Right cardiac atrium (tissue), 5 donors: ENCODE measurements at regions not wholly inside any gene's neighbourhood (a gene's known extent, or its start where the extent isn't known, plus 50 kb on each side); places are given as distances from the start of the nearest gene placed in this dataset.
"Not testable (repeated sequence)": the region's sequence is repeated elsewhere in the genome, so short reads cannot be mapped to it uniquely, and the experiment has no call there.

Source experiments
- ATAC-seq, 2 donors: fragments of 200-7000 bp; cut with Tn5 transposase; one replicate each; pipeline versions ENCODE4 v1.8.0 to v1.9.1; 2020; ENCODE audit warnings: moderate library complexity in 2 of 2, mild to moderate bottlenecking in 1 of 2
- DNase-seq, 3 donors: peaks; one replicate each; pipeline ENCODE4 v3.0.0-alpha.2; 2020
- H3K27ac ChIP-seq: one replicate; pipeline ENCODE4 v1.5.1; 2013; ENCODE audit warnings: mild to moderate bottlenecking, low read length, control low read depth, moderate library complexity
- H3K27me3 ChIP-seq: one replicate; pipeline ENCODE4 v1.6.1; 2013; ENCODE audit not compliant: control insufficient read depth, insufficient read depth
- H3K4me1 ChIP-seq: one replicate; pipeline ENCODE4 v1.6.1; 2013; ENCODE audit warnings: low read length; ENCODE audit not compliant: control insufficient read depth, insufficient read depth
- H3K4me3 ChIP-seq: one replicate; pipeline ENCODE4 v1.5.1; 2013; ENCODE audit warnings: low read length, control low read depth
- H3K9me3 ChIP-seq: one replicate; pipeline ENCODE4 v1.6.1; 2013; ENCODE audit warnings: low read length; ENCODE audit not compliant: control insufficient read depth
- WGBS: extraction: QIAGEN DNeasy Blood & Tissue Kit; methylation state at CpG from one replicate; pipeline ENCODE4 v1.1.7; 2013; 5-methylcytosine and 5-hydroxymethylcytosine counted together
- intact Hi-C, 4 donors: fragments of 100-400 bp; cut with DNase I; formaldehyde crosslinking; loops; one replicate each; pipeline versions ENCODE4 v1.11.0 to v1.14.0; 2022 to 2023
- donor health status: healthy with polysubstance abuse.
- donor health status: DM: no; HTN: yes; CAD: no.
- donor health status: DM: no; HTN: no; CAD: no.
- donor health status: DM: no; HTN: yes; CAD: no; lungs with severe emphysema.
- donor health status: DM: yes; HTN: yes; CAD: no.

- no peak for DNase-seq
Measured at GRCh38 chr7:123283373-123283772, 83.6 kb upstream of the SLC13A1 start.

GRCh38 chr7:123282181-123282580 lies 82.4 kb upstream of the SLC13A1 start:
- DNase-seq (no peak), ATAC-seq (no peak)
- intact Hi-C loops: no loop called here
- no peaks in the 10 kb centered on the region for H3K4me1 ChIP-seq
- no peaks in the 10 kb centered on the region for H3K27me3 ChIP-seq
- no peak overlapping the region for H3K27ac ChIP-seq
- H3K9me3 ChIP-seq: no peaks in the 10 kb centered on the region
- no peak overlapping the region for H3K4me3 ChIP-seq

More at GRCh38 chr7:123283373-123283772, 83.6 kb upstream of the SLC13A1 start:
- no peaks in the 10 kb centered on the region for H3K4me1 ChIP-seq
- no peaks in the 10 kb centered on the region for H3K27me3 ChIP-seq
- WGBS: 18% methylated on average over 1 of the region's 1 CpG
- H3K9me3 ChIP-seq: no peaks in the 10 kb centered on the region
- no peak overlapping the region for H3K27ac ChIP-seq
- no peak for ATAC-seq
- no peak overlapping the region for H3K4me3 ChIP-seq
- intact Hi-C loops: no loop called here

- Histone ChIP-seq H3K9me3 (no peaks in the 10 kb centered on the region), H3K27ac (no peak overlapping the region), H3K4me1 (no peaks in the 10 kb centered on the region), H3K4me3 (no peak overlapping the region), H3K27me3 (no peaks in the 10 kb centered on the region)
- DNase-seq (no peak), ATAC-seq (no peak)
- intact Hi-C loops: no loop called here
Measured at GRCh38 chr7:123279949-123280348, 80.2 kb upstream of the SLC13A1 start.

DNA sequence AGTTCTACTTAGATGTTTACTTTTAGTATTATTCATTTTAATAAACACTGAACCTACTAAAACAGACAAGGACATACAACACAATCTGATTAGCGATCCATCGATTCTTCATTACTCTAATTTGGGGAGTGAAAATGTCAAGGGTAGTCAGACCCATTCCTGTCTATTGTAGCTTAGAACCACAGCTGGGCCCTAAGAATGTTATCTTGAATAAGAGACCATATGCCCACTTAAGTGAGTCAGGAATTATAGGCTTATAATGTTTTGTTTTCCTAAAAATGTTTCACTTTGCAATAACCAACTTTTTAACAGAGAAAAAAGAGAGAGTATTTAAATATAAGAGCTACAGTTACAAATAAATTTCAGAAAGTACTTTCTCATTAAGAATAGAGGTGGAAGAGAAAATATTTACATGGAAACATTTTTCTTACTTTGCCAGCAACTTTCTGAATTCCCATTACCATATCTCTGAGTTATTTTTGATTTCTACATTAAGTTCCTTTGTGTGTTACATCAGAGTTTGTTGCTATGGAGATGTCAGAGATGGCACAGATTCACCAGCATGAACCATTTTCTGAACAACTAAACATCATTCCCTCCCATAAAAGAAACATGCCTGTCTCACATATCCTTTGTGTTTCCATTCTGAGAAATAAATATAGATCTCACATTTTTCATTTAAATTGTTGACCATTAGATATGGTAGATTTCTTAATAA lies 75.4 kb upstream of the SLC13A1 start:
- Histone ChIP-seq H3K27me3 (no peaks in the 10 kb centered on the region), H3K4me1 (no peaks in the 10 kb centered on the region), H3K9me3 (no peaks in the 10 kb centered on the region), H3K4me3 (no peak overlapping the region), H3K27ac (no peak overlapping the region)
- intact Hi-C loops: no loop called here
- ATAC-seq (no peak), DNase-seq (no peak)
- 84% methylated on average over 2 of the region's 2 CpGs for WGBS

DNA sequence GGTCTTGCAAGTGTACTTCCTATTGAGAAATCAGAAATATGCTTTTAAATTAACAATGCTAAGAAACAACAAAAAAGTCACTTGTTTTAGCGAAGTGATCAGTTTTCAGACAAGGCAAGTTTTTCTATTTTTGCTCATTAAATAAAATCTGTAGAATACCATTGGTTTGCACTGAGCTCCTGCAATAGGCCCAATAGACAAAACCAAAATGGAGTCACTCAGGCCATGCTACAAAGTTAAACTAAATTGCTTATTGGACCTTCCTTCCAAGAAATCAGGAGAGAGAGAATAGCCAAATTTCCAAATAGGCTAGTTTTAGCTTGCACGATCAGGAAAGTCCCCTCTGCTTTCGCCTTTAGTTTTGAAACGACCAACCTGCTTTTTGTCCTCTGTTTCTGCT lies 73.4 kb upstream of the SLC13A1 start:
- WGBS: 92% methylated on average over 4 of the region's 4 CpGs
- ATAC-seq: no peak

DNA sequence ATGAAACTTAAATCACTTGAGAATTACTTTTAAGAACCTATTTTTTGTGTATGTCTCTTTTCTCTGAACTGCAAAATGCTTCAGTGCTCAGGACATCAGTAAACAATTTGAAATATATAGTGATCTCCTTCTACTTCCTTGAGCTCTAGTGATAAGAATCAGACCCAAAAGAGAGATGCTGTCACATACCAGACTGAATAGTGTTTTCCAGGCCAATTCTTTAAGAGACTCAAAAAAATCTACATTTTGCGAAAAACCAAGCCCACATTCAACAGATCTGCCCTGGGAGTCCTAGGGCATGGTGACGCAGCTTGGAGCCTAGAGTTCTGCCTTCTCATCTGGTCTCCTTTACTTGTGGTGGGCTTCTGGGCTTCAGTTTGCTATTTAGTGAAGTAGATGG lies 72.1 kb upstream of the SLC13A1 start:
- no peaks in the 10 kb centered on the region for H3K4me1 ChIP-seq
- H3K4me3 ChIP-seq: no peak overlapping the region
- WGBS: 93% methylated on average over 2 of the region's 2 CpGs
- H3K9me3 ChIP-seq: no peaks in the 10 kb centered on the region
- DNase-seq (no peak), ATAC-seq (no peak)
- intact Hi-C loops: no loop called here
- H3K27ac ChIP-seq: no peak overlapping the region
- no peaks in the 10 kb centered on the region for H3K27me3 ChIP-seq

More for the DNA sequence above, 73.4 kb upstream of the SLC13A1 start:
- Histone ChIP-seq H3K27ac (no peak overlapping the region), H3K4me1 (no peaks in the 10 kb centered on the region), H3K27me3 (no peaks in the 10 kb centered on the region), H3K4me3 (no peak overlapping the region), H3K9me3 (no peaks in the 10 kb centered on the region)
- DNase-seq: no peak
- intact Hi-C loops: no loop called here

DNA sequence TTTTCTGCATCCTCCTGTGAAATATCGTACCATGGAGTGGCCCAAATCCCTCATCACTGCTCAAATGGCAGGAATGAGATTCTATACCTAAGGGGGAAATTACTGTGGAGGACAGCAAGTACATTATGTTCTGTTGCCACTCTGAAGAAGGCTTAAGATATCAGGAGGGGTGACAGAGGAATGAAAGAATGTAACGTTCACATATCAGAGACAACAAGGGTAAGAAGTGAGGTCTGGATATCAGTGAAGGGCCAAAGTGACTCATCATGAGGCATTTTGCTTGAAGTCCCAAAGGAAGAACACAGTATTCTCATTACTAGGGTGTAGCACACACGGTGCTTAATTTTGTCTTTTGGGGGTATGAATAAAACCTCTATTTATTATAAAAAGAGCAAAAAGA lies 71.5 kb upstream of the SLC13A1 start:
- no peak for ATAC-seq
- Histone ChIP-seq H3K4me1 (no peaks in the 10 kb centered on the region), H3K9me3 (no peaks in the 10 kb centered on the region), H3K27ac (no peak overlapping the region), H3K27me3 (no peaks in the 10 kb centered on the region), H3K4me3 (no peak overlapping the region)
- WGBS: 48% methylated on average over 3 of the region's 3 CpGs
- no peak for DNase-seq
- intact Hi-C loops: no loop called here

GRCh38 chr7:123270570-123270969 lies 70.8 kb upstream of the SLC13A1 start:
- ATAC-seq: no peak
- Histone ChIP-seq H3K4me3 (no peak overlapping the region), H3K27me3 (no peaks in the 10 kb centered on the region), H3K4me1 (no peaks in the 10 kb centered on the region), H3K27ac (no peak overlapping the region), H3K9me3 (no peaks in the 10 kb centered on the region)
- intact Hi-C loops: no loop called here
- DNase-seq: no peak
- 54% methylated on average over 1 of the region's 1 CpG for WGBS

DNA sequence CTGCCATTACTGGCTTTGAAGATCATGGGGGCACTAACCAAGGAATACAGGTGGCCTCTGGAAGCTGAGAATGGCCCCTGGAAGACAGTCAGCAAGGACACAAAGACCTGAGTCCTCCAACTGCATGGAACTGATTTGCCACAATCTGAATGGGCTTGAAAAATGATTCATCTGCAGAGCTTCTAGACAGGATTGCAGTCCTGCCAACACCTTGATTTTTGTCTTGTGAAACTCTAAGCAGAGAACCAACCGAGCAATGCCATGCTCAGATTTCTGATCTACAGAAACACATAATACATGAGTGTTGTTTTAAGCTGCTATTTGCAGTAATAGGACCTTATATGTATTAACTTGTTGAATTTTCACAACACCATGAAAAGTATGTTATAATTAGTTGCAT lies 66.1 kb upstream of the SLC13A1 start:
- WGBS: 93% methylated on average over 1 of the region's 1 CpG

GRCh38 chr7:123264820-123265219 lies 65.1 kb upstream of the SLC13A1 start:
- H3K4me3 ChIP-seq, ATAC-seq, H3K4me1 ChIP-seq, H3K27ac ChIP-seq, H3K27me3 ChIP-seq, intact Hi-C loops, DNase-seq, H3K9me3 ChIP-seq: not testable (repeated sequence)
- 80% methylated on average over 1 of the region's 1 CpG for WGBS

More for the DNA sequence above, 66.1 kb upstream of the SLC13A1 start:
- DNase-seq (no peak), ATAC-seq (no peak)
- intact Hi-C loops: no loop called here
- no peaks in the 10 kb centered on the region for H3K9me3 ChIP-seq
- H3K4me3 ChIP-seq: no peak overlapping the region
- H3K4me1 ChIP-seq: no peaks in the 10 kb centered on the region
- no peaks in the 10 kb centered on the region for H3K27me3 ChIP-seq
- no peak overlapping the region for H3K27ac ChIP-seq

GRCh38 chr7:123260428-123260960 lies 60.7 kb upstream of the SLC13A1 start:
- intact Hi-C loops: no loop called here
- DNase-seq (no peak), ATAC-seq (no peak)
- Histone ChIP-seq H3K9me3 (no peaks in the 10 kb centered on the region), H3K27ac (no peak overlapping the region), H3K4me1 (no peaks in the 10 kb centered on the region), H3K27me3 (no peaks in the 10 kb centered on the region), H3K4me3 (no peak overlapping the region)
- WGBS: 55% methylated on average over 1 of the region's 1 CpG

- intact Hi-C loops: no loop called here
- 74% methylated on average over 2 of the region's 2 CpGs for WGBS
- Histone ChIP-seq H3K9me3 (no peaks in the 10 kb centered on the region), H3K27me3 (no peaks in the 10 kb centered on the region), H3K27ac (no peak overlapping the region), H3K4me3 (no peak overlapping the region), H3K4me1 (no peaks in the 10 kb centered on the region)
- DNase-seq: no peak
- no peak for ATAC-seq
Measured at GRCh38 chr7:123259759-123260158, 60.0 kb upstream of the SLC13A1 start.
